Forelimb muscle (tissue), 1 donor: ENCODE measurements at regions not wholly inside any gene's neighbourhood (a gene's known extent, or its start where the extent isn't known, plus 50 kb on each side); places are given as distances from the start of the nearest gene placed in this dataset.

Source experiments
- DNase-seq: peaks from one replicate; pipeline ENCODE4 v3.0.0-alpha.2; 2013; ENCODE audit warnings: low read depth

DNA sequence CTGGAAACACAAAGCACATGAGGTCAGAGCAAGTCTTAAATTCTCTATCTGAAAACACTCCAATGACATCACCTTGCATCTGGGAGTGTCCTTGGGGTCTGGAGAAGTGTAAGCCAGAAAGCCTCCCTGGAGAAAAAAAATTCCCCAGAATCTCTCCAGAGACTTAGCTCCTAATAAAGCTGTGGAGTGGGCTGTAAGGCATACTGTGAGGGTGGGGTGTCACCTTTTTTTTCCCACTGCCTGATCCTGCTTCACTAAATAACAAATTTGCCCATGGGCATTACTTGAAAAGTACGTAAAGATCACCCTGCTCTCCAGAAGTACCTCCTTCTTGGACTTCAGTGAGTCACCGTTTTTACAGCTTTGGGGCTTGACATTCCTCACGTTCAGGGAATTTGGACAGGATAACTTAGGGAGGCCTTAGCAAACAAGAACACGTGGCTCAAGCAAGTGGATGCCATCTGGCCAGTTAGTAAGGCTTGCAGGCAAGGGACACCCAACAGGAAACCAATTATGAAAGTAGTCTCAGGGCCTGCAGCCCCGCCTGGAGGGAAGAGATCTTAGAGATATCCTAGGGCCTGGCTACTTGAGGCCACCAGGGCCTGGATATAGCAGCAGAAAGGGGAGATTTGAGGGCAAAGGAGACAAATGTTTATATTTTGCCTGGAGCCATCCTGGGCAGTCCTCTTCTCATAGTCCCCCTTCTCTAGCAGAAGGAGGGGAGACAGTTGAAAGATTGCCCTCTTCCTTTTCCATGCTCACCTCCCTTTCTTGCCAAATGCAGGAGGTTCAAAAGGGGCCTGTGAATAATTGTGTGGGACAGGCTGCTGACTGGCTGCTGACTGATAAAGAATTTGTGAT, 60.1 kb upstream of the PLAC1 start:
- no peak for DNase-seq

DNA sequence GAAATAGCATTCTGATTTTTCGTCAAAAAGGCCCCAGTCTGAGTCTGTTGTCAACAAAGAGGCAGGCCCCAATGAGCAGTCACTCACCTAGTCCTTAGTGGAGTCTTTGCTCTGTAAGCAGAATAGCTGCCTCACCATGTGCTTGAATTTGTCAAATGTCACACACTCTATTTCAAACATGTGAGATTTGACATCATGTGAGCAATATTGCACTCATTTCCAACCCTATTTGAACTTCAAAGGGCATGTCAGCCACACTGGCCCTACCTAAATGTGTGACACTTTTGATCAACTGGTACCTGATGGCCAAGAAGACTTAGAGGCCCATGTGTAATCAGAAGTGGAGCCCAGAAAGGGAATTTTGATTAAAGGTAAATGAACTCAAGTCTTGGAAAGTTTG, 59.4 kb upstream of the PLAC1 start:
- DNase-seq: no peak

DNA sequence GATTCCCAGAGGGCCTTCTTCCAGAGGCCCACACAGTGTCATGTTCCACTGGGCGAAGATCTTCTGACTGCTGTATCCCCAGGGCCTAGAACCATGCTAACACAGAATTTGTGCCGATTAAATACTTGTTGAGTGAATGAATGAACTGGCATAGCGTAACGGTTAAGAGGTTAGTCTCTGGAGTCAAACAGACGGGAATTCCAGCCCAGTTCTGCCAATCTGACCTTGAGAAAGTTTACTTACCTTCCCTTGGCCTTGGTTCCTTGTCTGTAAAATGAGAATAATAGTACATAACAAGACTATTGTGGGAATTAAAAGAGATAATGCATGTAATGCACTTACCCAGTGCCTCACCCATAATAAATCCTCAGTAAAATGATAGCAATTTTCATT, 58.3 kb upstream of the PLAC1 start:
- no peak for DNase-seq

DNA sequence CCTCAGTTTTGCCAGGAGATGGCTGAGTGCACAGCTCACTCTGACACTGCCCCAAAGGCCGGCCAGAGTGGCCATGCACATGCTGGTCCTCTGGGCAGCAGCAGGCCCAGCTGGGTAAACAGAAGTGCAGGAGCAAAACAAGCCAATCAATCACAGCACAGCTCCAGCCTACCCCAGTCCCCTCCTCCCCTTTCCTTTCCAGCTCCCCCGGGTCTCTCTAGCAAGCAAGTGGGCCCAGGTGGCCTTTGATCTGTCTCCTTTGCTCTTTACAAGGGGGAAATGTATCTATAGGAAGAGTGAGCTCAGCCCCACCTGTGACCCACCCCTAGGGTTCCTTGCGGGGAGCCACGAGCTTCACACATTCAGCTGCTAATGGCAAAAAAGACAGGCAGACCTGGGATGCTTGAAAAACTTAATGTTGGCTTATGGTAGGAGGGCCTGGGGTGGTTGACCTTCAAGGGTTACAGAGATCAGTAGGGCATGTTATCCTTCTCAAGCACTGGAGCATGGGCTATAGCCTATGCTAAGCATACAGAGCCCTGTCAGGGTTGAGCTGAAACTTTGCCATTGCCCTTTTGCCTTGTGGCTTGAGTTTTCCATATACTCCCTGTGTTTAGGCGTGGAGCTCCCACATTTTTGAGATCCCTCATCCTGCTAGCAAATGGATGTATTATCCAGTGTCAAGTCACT, 57.8 kb upstream of the PLAC1 start:
- DNase-seq: no peak

DNA sequence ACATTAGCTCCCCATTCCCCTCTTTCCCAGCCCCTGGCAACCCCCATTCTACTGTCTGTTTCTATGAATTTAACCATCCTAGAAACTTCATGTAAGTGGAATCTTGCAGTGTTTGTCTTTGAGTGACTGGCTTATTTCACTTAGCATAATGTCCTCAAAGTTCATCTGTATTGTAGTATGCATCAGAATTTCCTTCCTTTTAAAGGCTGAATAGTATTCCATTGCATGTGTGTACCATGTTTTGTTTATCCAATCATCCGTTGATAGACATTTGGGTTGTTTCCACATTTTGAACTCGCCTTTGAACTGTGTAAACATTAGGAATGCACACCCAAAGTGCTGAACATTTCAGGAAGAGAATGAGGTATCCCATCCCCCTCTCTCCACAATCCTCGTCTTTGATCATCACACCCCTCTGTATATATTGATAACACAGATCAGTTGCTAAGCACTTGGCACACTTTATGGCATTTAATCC, 56.4 kb upstream of the PLAC1 start:
- DNase-seq: no peak

DNA sequence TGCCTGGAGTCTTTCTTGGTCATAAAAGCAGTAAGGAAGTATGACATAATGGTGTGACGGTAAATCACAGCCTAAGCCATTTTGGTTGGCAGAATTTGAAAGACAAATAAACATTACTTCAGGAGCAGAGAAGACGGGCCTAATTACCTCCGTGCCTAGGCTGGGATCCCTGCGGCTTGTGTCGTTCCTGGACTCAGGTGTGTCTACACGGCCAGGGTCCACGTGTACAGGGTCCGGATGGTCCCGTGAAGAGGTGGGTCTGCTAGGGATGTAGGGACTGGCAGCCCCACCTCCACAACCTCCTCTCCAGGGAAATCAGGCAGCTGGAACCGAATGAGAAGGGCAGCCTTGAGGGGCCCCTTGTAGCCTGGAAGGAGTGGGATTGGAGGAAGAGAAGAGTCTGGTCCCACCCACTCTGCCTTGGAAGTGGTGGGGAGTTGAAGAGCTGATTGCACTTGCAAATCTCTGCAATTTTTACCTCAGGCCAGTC, 55.4 kb upstream of the PLAC1 start:
- no peak for DNase-seq

DNA sequence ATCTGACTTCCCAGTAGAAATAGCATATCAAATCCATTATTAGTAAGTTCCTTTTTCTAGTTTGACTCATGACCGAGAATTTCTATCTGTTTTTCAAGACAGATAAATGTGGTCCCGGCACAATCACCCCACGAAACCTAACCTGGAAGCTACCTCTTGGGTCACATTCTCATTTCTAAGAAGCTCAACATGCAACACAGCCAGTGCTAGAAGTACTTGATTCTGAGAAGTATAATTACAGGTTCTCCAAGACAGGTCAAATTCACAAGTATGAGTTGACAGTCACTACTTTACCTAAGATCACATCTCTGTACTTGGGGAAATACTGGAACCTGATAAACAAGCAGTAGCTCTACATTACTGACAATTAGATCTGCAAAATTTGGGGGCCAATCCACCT, 54.0 kb upstream of the PLAC1 start:
- DNase-seq: no peak

DNA sequence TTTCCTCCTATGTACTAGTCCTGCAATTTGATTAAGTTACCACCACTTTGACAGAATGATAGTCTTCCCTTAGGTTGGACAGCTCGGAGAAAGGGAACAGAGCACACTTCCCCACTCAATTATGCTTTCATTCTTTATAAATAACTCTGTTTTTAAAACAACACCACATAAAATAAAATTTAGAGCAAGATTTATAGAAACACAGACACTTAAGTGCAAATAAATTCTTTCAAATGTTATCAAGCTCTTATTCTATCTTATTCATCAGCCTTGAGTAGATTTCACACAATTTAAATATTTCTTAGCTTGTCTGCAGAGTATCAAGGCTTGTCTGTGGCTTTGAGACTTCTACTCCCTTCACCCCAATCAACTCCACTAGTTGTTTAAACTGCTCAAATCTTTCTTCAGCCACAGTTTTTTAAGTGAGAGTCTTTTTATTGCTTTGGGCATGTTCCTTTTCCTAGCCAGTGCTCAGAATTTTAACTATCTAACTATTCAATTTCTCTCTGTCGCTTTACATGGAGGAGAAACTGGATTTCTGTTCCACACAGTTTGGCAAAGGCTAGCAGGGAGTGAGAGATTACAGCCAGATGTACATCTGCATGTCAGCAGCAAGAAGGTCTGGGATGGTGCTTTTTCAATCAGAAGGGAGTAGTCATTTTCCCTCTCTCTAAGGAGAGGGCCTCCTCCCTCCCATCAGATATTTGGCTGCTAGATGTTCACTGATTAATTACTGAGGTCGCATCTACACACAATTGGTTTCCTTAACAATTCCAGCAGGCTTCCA, 53.1 kb upstream of the PLAC1 start:
- DNase-seq: peak; percentile 43
